HG03103 (cell line): ENCODE measurements at regions not wholly inside any gene's neighbourhood (a gene's known extent, or its start where the extent isn't known, plus 50 kb on each side); places are given as distances from the start of the nearest gene placed in this dataset.

ENCODE experiments used
- ATAC-seq: cut with Tn5 transposase; IDR thresholded peaks from one replicate; pipeline ENCODE4 v1.9.1; 2021; ENCODE audit warnings: low read depth; ENCODE audit not compliant: unreplicated experiment

- no peak for ATAC-seq
These were observed 102.0 kb upstream of the ARHGAP24 start for GRCh38 chr4:85372966-85373365.

- no peak for ATAC-seq
These were observed 98.7 kb upstream of the ARHGAP24 start for GRCh38 chr4:85376285-85376684.

- ATAC-seq, result no peak
These were observed 93.0 kb upstream of the ARHGAP24 start for GRCh38 chr4:85381968-85382367.

- no peak for ATAC-seq
These were observed 83.9 kb upstream of the ARHGAP24 start for GRCh38 chr4:85391071-85391470.

GRCh38 chr4:85391589-85392410 is 83.2 kb upstream of the ARHGAP24 start:
- ATAC-seq, result peak; percentile 89

- peak; percentile 39 for ATAC-seq
These were observed 81.7 kb upstream of the ARHGAP24 start for GRCh38 chr4:85393201-85393600.

GRCh38 chr4:85398276-85398675 is 76.7 kb upstream of the ARHGAP24 start:
- ATAC-seq, result no peak

- peak; percentile 68 for ATAC-seq
These were observed 75.7 kb upstream of the ARHGAP24 start for GRCh38 chr4:85399270-85399669.

- ATAC-seq, result no peak
These were observed 72.6 kb upstream of the ARHGAP24 start for GRCh38 chr4:85402371-85402770.

- no peak for ATAC-seq
These were observed 68.8 kb upstream of the ARHGAP24 start for GRCh38 chr4:85406185-85406584.

- no peak for ATAC-seq
These were observed 67.4 kb upstream of the ARHGAP24 start for GRCh38 chr4:85407546-85407945.

GRCh38 chr4:85408301-85408700 is 66.6 kb upstream of the ARHGAP24 start:
- no peak for ATAC-seq

- ATAC-seq, result no peak
These were observed 65.7 kb upstream of the ARHGAP24 start for GRCh38 chr4:85409251-85409650.

GRCh38 chr4:85411386-85411785 is 63.6 kb upstream of the ARHGAP24 start:
- no peak for ATAC-seq

- ATAC-seq, result no peak
These were observed 60.0 kb upstream of the ARHGAP24 start for GRCh38 chr4:85414972-85415371.

- ATAC-seq, result no peak
These were observed 58.9 kb upstream of the ARHGAP24 start for GRCh38 chr4:85416094-85416493.

- ATAC-seq, result no peak
These were observed 55.8 kb upstream of the ARHGAP24 start for GRCh38 chr4:85419103-85419502.

- no peak for ATAC-seq
These were observed 54.1 kb upstream of the ARHGAP24 start for GRCh38 chr4:85420831-85421230.

- ATAC-seq, result no peak
These were observed 51.5 kb upstream of the ARHGAP24 start for GRCh38 chr4:85423431-85423830.
